GM18508 (cell line): ENCODE measurements at regions not wholly inside any gene's neighbourhood (a gene's known extent, or its start where the extent isn't known, plus 50 kb on each side); places are given as distances from the start of the nearest gene placed in this dataset.
A peak's percentile ranks its signal among the peaks of the same experiment; 100 is the strongest.

Experiments
- ATAC-seq: cut with Tn5 transposase; IDR thresholded peaks from one replicate; pipeline ENCODE4 v1.9.1; 2021; ENCODE audit warnings: moderate number of reproducible peaks; ENCODE audit not compliant: insufficient read depth, unreplicated experiment

DNA sequence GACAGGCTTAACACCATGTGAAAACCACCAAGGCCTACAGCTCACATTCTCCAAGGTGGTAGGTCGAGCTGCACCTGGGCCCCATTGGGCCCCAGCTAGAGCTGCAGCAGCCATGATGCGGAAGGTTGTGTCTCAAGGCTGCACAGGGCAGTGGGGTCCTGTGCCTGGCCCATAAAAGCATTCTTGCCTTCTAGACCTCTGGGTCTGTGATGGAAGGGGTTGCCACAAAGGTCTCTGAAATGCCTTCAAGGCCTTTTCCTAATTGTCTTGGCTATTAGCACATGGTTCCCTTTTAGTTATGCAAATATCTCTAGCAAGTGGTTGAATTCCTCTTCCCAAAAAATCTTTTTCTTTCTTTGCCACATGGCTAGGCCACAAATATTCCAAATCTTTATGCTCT is 52.5 kb upstream of the C11orf58 start:
- no peak for ATAC-seq

DNA sequence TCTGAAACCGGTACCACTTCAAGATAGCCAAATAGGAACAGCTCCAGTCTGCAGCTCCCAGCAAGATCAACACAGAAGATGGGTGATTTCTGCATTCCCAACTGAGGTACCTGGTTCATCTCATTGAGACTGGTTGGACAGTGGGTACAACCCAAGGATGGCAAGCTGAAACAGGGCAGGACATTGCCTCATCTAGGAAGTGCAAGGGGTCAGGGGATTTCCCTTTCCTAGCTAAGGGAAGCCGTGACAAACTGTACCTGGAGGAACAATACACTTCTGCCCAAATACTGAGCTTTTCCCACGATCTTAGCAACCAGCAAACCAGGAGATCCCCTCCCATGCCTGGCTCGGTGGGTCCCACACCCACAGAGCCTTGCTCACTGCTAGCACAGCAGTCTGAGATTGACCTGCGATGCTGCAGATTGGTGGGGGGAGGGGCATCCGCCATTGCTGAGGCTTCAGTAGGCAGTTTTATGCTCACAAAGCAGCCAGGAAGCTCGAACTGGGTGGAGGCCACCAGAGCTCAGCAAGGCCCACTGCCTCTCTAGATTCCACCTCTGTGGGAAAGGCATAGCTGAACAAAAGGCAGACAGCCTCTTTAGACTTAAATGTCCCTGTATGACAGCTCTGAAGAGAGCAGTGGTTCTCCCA is 59.9 kb upstream of the C11orf58 start:
- ATAC-seq, result no peak

DNA sequence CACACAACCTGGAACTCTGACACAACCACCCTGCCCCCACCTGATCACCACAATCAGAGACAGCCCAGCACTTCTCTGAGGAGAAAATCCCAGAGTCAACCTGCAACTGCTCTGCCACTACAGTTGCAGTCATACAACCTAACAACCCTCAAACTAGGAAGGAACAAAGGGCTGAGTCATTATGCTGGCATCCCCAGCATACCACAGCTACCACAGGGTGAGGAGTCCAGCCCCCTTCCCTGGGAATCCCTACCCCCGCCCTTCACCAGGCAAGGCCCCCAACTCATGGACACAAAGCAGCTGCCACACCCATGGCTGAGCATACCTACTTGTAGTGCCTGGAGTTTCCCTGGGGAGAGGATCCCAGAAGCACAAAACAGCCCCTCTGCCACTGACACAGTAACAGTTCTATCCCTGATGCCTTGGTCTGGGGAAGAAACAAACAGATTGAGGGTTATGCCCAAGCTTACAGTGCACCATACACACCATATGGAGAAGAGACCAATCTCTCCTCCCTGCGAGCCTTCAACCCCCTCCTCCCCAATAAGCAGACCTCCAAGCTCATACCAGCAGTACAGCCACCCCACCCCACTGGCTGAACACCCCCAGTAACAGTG is 68.5 kb upstream of the C11orf58 start:
- ATAC-seq, result no peak

DNA sequence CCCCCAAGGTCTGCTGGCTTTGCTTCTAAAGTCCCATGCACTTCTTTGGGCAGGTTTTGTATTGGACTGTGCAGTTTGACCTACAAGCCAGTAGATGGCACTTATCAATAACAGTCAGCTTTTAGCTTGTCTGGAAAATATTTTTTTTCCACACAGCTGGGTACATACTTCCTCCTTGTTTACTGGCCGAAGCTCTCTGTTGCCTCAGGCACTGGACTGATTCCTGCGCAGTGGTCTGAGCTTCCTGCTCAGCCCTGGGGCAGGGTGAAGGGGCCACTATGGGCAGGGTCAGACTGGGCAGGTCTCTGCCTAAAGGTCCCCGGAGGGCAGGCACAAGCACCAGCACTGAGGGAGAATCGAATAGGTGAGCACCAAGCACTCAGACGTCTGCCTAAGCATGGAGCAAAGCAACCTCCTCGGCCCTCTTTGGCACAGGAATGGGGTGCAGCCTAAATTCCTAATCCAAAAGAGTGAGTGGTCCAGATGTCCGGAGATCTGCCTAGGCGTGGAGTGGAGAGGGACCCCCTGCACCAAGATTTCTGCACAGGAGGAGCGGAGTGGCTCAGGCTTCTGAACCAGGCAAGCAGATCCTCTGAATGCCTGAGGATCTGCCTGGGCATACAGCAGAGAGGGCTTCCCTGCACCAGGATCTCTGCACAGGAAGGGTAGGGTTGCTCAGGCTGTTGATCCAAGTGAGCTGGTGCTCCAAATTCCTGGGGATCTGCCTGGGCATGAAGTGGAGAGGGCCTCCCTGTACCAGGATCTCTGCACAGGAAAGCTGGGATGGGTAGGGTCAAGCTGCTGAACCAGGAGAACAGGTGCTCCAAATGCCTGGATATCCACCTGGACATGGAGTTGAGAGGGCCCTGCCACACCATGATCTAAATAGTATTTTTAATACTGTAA is 105.9 kb upstream of the C11orf58 start:
- no peak for ATAC-seq

DNA sequence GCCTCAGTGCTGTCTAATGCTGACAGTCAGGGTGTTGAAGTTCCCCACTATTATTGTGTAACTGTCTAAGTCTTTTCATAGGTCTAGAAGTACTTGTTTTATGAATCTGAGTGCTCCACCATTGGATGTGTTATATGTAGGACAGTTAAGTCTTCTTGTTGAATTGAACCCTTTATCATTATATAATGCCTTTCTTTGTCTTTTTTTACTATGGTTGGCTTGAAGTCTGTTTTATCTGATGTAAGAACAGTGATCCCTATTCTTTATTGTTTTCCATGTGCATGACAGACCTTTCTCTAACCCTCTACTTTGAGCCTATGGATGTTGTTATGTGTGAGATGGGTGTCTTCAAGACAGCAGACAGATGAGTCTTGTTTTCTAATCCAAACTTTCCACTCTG is 107.8 kb upstream of the C11orf58 start:
- ATAC-seq, result no peak

DNA sequence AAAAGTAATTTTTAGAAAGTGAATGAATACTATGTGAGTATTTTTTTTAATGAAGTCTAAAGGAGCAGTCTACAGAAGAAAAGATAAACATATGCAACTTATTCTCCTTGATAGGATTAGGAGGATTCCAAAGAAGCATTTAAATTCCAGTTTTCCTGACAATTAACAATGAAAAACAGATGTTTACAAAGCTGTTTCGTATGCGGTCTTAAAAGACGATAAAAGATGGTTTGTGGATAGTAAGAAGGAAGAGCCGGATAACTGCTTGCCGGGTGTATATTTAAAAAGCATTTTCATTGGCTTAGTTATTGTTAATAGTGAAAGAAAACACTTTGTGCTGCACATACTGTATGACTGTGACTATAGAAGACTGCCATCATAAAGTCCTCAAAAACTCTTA is 120.0 kb upstream of the C11orf58 start:
- no peak for ATAC-seq

DNA sequence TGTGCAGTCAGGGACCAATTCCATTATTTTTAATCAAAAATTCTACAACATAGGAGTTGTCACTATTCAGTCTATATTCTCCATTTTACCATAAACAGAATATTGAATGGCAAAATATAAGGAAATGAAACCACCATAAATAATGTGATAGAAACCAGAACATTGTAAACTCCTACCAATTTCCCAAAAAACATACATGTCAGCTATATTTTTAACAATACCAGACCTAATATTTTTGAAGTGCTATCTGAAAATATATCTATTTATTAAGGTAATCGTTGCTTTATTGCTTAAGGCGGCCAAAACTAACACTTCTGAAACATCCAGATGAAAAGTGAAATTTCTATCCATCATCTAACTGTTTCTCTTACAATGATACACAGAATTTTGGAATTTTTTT is 123.0 kb upstream of the C11orf58 start:
- ATAC-seq, result no peak

DNA sequence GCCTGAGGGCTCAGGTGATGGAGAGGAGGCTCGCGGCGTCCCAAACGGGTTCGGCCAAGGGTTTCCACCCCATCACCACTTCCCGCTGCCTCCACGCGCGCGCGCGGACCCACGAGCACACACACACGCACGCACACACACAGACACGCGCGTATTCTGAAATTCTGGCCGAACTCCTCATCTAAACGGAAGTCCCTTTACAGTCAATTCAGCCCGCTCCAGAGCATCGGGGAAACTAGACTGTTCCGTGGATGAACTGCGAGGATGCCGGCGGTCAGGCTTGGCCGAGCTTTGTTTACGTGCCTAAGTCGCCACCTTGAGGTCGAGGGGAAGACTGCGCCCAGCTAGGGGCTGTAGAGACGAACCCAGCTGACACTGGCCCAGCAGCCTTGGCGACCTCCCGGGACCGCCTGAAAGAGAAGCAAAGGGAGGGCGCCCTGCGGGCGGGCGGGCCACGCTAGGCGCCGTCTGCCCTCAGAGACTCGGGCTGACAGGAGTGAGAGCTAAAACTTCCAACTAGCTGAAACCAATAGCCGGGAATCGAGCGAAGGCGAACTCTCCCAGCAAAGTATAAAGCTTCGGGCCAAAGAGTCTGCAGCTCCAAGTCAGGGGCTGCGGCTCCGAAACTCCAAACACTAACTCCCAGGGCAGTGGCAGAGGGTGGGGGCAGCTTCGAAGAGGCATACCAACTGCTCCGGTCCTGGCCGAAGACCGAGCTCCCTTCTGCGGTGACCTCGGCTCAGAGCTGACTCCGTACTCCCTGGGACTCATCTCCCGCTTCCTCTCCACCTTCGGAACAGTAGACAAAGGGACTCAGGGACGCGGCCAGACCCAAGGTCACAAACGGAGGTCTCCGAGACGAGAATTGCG is 124.7 kb upstream of the C11orf58 start:
- ATAC-seq, result peak; percentile 98

DNA sequence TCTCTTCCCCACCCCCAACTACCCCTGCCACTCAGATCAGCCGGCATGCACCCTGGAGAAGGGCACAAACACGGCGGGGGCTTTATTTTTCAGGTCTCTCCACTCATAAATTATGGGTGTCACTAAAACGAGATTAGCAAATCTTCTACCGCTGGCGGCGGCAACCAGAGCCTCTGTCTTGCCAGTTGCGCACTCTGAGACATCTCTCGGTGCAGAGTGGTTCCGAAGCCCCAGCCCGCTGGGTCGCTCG is 125.3 kb upstream of the C11orf58 start:
- ATAC-seq, result no peak

DNA sequence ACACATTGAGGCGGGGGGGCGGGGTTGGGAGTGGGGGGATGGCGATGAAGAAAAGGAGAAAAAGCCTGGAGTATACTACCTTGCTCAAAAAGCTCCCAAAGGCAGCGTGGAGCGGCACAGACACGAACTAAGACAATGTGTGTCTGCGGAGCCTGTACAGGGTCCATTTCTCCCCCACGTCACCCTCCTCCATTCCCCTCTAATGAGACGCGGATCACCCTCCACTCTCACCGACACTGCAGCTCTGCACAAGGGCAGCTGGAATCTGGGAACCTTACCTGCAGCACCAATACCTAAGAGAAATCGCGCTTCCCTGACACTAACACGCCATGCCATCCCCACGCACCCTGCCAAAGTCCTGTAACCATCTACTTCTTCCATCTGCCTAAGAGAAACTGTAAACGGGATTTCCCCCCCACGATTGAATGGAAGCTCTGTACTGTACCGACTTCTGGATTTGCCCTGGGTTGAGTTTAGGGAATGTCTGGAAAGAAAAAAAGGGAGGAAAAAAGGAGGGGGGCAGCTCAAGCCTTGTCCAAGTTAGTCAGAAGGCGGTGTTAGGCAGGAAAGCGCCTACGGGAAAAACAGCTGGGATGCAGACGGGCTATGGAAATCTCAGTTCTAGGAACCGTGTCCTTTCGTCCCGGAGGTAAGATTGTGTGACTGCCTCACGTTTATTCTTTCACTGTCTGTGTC is 125.7 kb upstream of the C11orf58 start:
- no peak for ATAC-seq

DNA sequence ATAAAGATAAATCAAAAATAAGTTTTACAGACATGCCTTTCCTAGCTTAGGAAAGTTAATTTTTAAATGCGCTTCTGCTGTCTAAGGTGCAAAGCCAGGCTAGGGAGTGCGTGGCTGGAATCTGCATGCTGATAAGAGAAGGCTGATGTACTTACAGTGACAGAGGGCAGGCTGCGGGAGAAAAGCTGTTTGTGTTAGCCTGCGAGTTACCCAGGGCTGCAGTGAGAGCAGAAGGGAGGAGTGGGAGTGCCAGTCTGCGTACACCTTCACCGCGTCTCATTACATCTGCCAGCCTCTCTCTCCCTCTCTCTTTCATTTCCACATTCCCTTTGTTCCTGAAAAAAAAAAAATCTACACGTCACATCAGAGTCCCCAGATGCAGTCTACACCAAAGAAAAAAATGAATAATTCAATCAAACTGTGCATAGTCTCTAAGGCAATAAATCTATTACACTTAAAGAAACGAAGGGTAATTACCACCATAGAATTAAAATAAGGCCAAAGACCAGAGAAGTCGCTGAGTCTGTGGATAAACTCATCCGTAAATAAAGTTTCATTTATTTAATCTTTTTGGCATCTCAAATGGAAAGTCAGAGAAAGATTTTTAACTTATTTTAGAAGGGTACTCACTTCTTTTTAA is 126.4 kb upstream of the C11orf58 start:
- ATAC-seq, result no peak

DNA sequence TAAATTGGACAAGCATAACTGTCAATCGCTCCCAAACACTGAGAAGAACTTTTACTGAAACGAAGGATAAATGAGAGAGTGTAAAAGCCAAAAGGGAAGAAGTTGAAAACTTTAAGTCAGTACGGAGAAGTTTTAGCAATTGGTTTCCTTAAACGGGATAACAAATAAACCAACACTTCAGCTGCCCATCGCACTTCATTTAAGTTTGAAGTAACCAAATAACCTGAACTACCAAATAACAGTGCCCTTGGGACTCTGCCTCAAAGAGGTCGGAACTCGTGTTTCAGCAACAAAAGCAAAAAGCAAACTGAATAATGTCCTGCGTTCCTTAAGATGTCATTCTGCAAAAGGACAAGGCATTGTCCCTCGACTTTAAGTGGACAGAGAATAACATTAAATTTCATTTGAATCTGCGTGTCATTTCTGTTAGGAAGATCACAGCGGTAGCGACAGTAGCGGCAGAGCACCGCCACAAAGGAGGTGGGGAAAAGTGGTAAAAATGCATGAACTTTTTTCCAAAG is 127.0 kb upstream of the C11orf58 start:
- no peak for ATAC-seq

DNA sequence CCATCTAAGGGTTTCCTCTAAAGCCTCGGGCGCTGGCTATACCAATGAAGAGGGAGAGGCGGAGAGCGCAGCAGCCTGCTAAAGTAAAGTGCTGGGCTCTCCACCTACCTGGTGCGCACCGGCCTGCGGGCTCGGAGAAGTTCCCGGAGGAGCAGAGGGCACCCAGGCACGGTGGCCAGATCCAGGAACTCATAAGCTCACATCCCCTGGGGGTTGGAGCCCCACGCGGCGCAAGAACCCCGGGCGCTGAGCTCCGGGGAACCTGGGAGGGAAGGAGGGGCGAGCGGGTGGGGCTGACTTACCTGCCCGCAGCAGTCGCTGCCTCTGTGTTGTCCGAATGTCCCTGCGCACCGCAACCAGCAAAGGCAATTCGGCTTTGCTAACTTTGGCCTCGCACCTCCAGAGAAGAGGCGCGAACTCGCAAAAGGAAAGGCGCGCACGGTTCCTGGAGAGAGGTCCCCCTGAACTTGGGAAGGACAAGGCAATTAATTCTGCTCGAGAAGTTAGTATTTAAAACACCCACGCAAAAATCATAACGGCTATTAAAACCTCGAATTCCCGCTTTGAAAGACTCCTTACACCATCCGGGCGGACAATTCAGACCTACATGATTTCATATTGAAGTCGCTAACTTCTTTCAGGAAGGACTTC is 127.6 kb upstream of the C11orf58 start:
- no peak for ATAC-seq

DNA sequence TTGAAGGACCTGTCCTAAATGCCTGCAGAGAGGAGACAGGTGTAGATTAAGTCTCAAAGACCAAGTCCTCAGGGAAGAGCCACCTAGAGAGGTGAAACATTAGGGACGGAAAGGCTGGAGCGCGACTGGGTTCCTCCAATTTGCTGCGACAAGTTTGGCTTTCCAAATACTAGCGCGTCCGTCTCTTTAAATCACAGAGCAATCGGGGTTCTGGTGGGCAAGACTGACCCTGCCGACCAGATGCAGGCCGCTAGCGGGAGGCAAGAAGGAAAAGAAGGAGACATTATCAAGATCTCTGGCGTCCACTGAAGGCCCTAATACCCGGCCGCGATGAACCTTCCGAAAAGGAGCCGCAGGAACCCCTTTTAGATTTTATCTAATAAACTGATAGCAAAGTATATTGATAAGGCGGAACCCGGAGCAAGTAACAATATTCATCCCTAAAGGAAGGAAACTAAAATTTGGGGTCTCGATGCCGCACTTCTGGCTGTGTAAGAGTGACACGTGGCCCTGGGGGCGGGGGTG is 128.2 kb upstream of the C11orf58 start:
- ATAC-seq, result no peak

DNA sequence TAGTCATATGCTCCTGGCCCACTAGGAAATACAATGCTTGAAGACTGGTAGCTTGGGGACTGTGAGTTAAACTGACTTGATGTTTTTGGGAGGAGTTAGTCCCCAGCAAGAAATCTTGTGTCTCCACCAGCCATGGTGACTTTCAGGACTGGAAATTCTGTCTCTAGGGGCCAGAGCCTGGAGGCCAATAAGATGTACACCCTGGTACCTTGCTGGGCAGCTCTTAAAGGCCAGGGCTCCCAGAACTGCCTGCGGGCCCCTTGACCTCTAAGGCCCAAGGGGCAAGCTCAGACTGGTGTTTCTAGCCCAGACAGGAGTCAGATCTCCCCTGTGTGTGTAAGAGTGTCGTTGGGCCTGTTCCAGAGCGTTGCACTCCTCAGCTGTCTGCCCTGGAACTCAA is 128.7 kb upstream of the C11orf58 start:
- ATAC-seq, result no peak

DNA sequence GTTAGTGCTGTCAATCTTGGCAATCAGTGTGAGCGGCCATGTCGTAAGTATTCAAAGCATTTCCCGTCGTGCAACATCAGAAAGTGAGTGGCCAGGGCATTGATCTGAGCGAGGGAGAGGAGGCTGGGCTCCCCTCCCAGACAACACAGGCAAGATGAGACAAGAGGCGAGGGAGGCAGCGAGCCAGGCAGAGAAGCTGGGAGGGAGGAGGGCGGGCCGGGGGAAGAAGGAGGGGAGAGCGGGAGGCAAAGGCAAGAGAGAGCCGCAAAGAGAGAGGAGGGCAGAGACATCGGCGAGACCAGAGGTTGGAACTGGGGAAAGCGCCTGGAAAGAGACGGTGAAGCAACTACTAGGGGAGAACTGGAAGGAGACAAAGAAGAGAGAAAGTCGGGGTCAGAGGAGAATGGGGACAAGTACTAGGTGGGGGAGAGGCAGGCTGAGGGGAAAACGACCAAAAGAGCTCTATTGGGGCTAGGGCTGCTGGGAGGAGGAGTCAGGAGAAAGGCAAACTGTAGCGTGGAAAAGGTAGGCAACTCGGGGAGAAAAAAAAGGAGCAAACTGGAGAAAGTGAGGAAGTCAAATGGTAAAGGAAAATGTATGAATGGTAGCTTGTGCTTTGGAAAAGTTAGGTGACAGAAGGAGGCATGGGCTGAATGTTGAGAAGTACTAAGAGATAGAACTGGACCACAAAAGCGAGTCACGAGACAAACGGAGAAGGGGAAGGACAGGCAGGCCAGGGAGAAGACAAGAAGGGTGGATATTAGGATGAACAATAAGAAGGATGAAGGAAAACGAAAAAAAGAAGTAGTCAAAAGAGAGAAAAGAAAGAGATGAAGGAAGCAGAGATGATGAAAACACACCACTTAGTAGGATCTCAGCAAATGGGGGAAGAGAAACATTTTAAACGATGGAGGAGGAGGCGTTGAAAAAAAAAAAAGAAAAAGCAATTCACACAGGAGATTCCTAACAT is 130.5 kb upstream of the C11orf58 start:
- ATAC-seq, result no peak

DNA sequence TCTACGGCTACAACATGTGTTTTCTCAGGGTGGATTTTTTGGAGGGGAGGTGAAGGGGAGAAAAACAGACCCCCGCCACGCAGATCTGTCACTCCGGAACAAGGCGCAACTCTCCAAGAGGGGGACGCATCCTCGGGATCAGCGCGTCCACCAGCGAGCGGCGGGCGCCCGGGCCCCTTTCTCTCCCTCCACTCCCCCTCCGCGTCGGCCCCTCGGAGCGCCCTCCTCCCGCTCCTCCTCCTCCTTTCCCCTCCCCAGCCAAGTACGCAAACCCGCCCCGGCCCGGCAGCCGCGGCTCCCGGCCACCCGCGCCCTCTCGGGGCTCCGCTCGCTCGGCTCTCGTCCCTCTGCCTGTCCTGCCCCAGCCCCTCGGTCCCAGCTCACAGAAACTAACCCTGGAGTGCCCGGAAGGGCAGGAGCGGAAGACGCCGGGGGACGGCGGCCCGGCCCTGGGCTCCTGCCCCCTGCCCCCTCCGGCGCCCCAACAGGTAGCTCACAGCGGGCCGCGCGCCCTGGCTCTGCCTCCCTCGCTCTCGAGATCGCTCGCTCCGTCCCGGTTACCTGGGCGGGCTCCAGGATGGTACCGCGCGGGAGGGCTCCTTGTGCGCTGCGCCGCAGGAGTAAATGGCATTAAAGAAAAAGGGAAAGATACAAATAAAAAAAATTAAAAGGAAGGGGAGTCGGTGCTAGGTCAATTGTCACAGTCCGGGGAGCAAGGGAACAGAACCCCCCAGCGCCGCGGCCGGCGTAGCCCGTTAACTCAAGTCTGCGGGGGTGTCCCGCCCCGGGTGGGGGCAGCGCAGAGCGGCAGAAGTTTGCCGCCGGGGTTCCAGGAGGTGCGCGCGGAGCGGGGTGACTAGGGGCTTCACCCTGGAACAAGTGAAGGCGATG is 131.4 kb upstream of the C11orf58 start:
- ATAC-seq, result no peak
